ENCODE measurements at regions not wholly inside any gene's neighbourhood (a gene's known extent, or its start where the extent isn't known, plus 50 kb on each side); places are given as distances from the start of the nearest gene placed in this dataset.

DNA sequence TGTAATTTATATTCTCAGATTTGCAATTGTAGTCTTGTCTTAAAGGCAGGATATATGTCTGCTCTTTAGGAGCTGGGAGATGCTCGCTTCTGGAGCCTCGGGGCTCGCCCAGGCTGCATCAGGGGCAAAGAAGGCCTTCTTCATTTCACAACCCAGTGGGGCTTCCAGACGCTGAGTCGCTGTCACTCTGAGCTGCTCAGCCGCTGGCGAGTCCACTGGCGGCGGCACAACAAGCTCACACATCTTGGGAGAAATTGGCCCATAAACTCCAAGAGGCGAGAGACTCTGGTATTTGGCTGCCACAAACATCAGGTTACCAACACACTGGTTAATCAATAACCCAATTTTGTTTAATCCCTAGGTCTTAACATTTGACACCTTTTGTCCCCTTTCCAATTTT, 216.6 kb downstream of the ATG4C start:
- TF ChIP-seq EZH2 (IDR thresholded peaks at IDR 0.05; ENCODE audit: borderline replicate concordance) (no peak), EZH2phosphoT487 (IDR thresholded peaks at IDR 0.05; ENCODE audit: low read depth, severe bottlenecking, unreplicated experiment) (no peak)
- TF ChIP-seq, protein P1, sequence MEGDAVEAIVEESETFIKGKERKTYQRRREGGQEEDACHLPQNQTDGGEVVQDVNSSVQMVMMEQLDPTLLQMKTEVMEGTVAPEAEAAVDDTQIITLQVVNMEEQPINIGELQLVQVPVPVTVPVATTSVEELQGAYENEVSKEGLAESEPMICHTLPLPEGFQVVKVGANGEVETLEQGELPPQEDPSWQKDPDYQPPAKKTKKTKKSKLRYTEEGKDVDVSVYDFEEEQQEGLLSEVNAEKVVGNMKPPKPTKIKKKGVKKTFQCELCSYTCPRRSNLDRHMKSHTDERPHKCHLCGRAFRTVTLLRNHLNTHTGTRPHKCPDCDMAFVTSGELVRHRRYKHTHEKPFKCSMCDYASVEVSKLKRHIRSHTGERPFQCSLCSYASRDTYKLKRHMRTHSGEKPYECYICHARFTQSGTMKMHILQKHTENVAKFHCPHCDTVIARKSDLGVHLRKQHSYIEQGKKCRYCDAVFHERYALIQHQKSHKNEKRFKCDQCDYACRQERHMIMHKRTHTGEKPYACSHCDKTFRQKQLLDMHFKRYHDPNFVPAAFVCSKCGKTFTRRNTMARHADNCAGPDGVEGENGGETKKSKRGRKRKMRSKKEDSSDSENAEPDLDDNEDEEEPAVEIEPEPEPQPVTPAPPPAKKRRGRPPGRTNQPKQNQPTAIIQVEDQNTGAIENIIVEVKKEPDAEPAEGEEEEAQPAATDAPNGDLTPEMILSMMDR (IDR thresholded peaks at IDR 0.05; ENCODE audit: poor library complexity) = no peak
